ENCODE measurements at regions not wholly inside any gene's neighbourhood (a gene's known extent, or its start where the extent isn't known, plus 50 kb on each side); places are given as distances from the start of the nearest gene placed in this dataset.

DNA sequence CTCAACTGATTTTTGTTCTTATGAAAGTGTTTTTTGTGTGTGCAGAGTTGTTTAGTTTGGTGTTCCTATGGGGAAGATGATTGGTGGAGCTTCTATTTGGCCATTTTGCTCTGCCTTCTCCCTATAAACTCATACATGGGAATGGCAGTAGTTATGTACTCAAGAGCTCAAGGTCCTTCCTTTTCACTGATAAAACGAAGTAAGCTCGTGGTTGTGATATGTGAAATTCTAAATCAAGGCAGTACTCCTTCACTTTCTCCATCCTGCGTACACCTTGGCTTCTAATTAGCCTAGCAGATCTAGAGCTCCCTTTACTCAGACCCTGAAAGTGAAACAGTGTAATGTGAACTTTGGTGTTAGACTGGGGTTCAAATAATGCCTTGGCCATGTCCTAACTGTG is 159.3 kb upstream of the TNC start:
- no peak overlapping the region for H3K4me3 ChIP-seq
- ATAC-seq (ENCODE audit: insufficient number of reproducible peaks, low FRiP score, low read depth) = no peak
- TF ChIP-seq, protein P1, sequence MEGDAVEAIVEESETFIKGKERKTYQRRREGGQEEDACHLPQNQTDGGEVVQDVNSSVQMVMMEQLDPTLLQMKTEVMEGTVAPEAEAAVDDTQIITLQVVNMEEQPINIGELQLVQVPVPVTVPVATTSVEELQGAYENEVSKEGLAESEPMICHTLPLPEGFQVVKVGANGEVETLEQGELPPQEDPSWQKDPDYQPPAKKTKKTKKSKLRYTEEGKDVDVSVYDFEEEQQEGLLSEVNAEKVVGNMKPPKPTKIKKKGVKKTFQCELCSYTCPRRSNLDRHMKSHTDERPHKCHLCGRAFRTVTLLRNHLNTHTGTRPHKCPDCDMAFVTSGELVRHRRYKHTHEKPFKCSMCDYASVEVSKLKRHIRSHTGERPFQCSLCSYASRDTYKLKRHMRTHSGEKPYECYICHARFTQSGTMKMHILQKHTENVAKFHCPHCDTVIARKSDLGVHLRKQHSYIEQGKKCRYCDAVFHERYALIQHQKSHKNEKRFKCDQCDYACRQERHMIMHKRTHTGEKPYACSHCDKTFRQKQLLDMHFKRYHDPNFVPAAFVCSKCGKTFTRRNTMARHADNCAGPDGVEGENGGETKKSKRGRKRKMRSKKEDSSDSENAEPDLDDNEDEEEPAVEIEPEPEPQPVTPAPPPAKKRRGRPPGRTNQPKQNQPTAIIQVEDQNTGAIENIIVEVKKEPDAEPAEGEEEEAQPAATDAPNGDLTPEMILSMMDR (IDR thresholded peaks at IDR 0.05) = no peak

DNA sequence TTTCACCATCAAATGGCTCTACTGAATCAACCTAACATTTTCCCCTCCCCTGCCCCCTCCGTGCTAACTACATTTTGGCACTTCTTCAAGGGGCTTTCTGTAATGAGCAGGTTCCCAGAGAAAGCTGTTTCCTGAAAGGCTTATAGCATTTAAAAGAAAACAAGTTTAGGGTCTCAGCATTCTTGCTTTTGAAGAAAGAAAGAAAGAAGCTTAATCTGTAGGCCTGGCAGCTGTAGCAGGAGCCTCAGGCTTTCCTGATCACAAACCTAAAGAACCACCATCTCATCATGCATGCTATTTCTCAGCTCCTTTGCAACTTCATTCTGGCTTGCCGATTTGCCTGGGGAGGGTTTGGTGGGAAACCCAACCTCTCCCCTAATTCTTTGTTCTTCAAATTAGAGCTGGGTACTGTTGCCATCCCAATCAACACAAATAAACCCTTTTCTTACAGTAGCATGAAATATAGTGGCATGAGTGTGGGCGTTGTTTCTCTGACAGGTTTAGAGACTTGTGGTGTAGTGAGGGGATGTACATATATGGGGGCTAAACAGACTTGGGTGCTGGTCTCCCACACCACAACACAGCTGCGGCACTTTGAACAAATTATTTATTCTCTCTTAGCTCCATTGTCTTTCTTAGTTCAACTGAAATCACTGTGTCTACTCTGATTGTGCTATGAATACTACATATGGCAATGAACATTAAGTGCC is 160.5 kb upstream of the TNC start:
- ATAC-seq (ENCODE audit: insufficient number of reproducible peaks, low FRiP score, low read depth) = no peak
- Histone ChIP-seq H3K4me3 (no peak overlapping the region), H3K27me3 (replicated peaks; ENCODE audit: insufficient read depth) (no peaks in the 10 kb centered on the region), H3K27ac (no peak overlapping the region), H3K9me3 (no peaks in the 10 kb centered on the region), H3K4me1 (ENCODE audit: control insufficient read depth in 1 of 2, low read depth in 2 of 2) (no peaks in the 10 kb centered on the region), H3K36me3 (no peaks in the 10 kb centered on the region)
- no peak for DNase-seq (ENCODE audit: low spot score)
- TF ChIP-seq, protein P1 (IDR thresholded peaks at IDR 0.05) = no peak

More for the DNA sequence above, 159.3 kb upstream of the TNC start:
- Histone ChIP-seq H3K9me3 (no peaks in the 10 kb centered on the region), H3K36me3 (no peaks in the 10 kb centered on the region), H3K27me3 (replicated peaks; ENCODE audit: insufficient read depth) (no peaks in the 10 kb centered on the region), H3K4me1 (ENCODE audit: control insufficient read depth in 1 of 2, low read depth in 2 of 2) (no peaks in the 10 kb centered on the region), H3K27ac (no peak overlapping the region)
- no peak for DNase-seq (ENCODE audit: low spot score)

DNA sequence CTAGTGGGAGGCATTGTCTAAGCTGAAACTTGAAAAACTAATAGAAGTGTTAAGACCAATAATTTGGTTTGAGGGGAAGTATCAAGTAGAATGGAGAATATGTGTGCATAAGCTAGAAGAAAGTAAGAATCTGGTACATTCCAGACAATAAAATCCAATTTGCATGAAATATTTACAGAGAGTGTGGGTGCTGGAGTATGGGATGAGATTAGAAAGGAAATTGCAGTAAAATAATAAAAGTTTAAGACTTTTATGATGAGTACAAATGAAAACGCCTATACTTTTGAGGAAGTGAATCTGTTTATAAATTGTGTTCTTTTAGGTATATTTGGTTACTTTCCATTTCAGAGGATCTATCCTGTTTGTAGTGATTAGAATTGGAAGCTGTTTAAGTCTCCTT is 165.4 kb upstream of the TNC start:
- H3K4me3 ChIP-seq = no peak overlapping the region
- H3K36me3 ChIP-seq = no peaks in the 10 kb centered on the region
- no peaks in the 10 kb centered on the region for H3K27me3 ChIP-seq (replicated peaks; ENCODE audit: insufficient read depth)
- no peaks in the 10 kb centered on the region for H3K4me1 ChIP-seq (ENCODE audit: control insufficient read depth in 1 of 2, low read depth in 2 of 2)
- TF ChIP-seq, protein P1 (IDR thresholded peaks at IDR 0.05) = no peak
- H3K9me3 ChIP-seq = no peaks in the 10 kb centered on the region
- DNase-seq (ENCODE audit: low spot score) = no peak
- no peak overlapping the region for H3K27ac ChIP-seq
- ATAC-seq (ENCODE audit: insufficient number of reproducible peaks, low FRiP score, low read depth) = no peak

DNA sequence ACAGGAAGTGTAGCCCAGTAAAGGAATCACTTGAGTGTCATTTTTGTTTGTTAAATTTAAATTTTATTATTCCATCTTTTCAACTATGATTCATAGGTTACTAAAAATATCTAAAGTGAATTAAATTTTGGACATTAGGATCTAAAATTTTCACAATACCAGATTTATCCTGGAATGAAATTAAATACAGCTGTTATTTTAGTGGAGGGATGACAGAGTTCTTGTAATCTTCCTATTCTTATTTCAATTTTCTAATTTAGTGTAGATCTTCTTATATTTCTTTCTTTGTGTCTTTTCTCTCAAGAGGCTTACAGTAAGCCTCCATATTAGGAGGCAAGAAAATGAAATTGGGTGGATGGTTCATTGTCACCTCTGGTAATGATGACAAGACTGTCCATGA is 167.9 kb upstream of the TNC start:
- H3K27me3 ChIP-seq (replicated peaks; ENCODE audit: insufficient read depth) = no peaks in the 10 kb centered on the region
- H3K4me3 ChIP-seq = no peak overlapping the region
- H3K4me1 ChIP-seq (ENCODE audit: control insufficient read depth in 1 of 2, low read depth in 2 of 2) = no peaks in the 10 kb centered on the region
- H3K27ac ChIP-seq = no peak overlapping the region
- ATAC-seq (ENCODE audit: insufficient number of reproducible peaks, low FRiP score, low read depth) (no peak), DNase-seq (ENCODE audit: low spot score) (no peak)
- TF ChIP-seq, protein P1 (IDR thresholded peaks at IDR 0.05) = no peak
- H3K9me3 ChIP-seq = no peaks in the 10 kb centered on the region
- no peaks in the 10 kb centered on the region for H3K36me3 ChIP-seq

DNA sequence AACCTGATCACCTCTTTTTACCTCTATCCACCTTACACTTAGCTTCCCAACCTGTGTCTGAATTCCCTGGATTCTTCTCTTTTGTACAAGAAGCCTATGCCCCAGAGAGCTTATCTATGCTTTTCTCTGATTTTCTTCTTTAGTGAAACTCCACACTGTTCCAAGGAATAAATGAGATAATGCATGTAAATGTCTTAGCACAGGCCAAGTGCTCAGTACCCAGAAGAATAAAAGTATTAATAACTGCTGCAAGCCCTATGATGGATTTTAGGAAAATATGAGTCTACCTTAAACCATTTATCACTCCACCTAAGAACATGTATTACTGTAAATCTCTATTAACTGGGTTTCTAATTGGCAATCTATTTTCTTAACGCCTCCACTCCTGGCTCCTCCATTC is 168.5 kb upstream of the TNC start:
- H3K4me1 ChIP-seq (ENCODE audit: control insufficient read depth in 1 of 2, low read depth in 2 of 2) = peaks cover under 1 to 1% of the 10 kb centered on the region in 2 donors
- TF ChIP-seq, protein P1 (IDR thresholded peaks at IDR 0.05) = no peak
- H3K9me3 ChIP-seq = no peaks in the 10 kb centered on the region
- H3K27me3 ChIP-seq (replicated peaks; ENCODE audit: insufficient read depth) = no peaks in the 10 kb centered on the region
- H3K36me3 ChIP-seq = no peaks in the 10 kb centered on the region
- no peak overlapping the region for H3K27ac ChIP-seq
- H3K4me3 ChIP-seq = no peak overlapping the region
- DNase-seq (ENCODE audit: low spot score) (no peak), ATAC-seq (ENCODE audit: insufficient number of reproducible peaks, low FRiP score, low read depth) (no peak)

All from thoracic aorta (tissue), 2 donors.